ENCODE measurements at regions not wholly inside any gene's neighbourhood (a gene's known extent, or its start where the extent isn't known, plus 50 kb on each side); places are given as distances from the start of the nearest gene placed in this dataset.

- no peak for TF ChIP-seq POLR2AphosphoS5 (IDR thresholded peaks at IDR 0.05; ENCODE audit: low read depth, low read length)
- TF ChIP-seq POLR2A (IDR thresholded peaks at IDR 0.05; ENCODE audit: low read depth, low read length), result no peak
- TF ChIP-seq POU2F2 (IDR thresholded peaks at IDR 0.05; ENCODE audit: low read depth, low read length), result no peak
Measured at GRCh38 chr3:137695351-137695750, 68.8 kb upstream of the SOX14 start.
